Inflammatory macrophage treated with lipopolysaccharide for 4 hours (primary cell): ENCODE measurements at regions not wholly inside any gene's neighbourhood (a gene's known extent, or its start where the extent isn't known, plus 50 kb on each side); places are given as distances from the start of the nearest gene placed in this dataset.

Source experiments
- DNase-seq: peaks from one replicate; pipeline ENCODE4 v3.0.0-alpha.2; 2020

DNA sequence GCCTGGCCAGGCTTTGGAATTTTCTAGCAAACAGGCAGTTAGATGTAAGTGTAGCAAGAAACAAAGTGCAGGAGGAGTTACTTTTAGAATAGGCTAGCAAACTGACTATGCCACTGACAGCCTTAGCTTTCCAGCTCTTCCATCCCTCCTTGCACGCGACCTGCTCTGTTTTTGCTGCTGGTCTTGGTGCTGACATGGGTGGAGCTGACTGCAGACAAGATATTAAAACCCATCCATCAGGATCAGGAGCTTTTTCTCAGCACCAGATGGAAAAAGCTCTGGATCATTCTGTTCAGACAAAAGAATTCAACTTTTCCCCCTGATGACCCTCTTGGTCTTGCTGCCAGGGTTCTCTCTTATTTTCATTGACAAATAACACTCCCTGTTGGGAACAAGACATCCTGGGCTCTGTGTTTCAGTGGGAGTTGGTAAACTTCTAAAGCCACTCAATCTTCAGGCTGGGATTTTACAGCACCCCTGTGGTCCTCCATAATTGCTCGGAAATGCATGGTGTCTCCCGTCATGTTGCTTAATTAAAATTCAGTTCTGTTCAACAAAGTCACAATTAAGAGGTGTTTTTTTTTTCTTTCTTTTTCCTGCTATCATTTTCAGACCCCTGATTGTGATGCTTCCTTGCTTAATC is 240.0 kb upstream of the LARGE1 start:
- DNase-seq = no peak

GRCh38 chr22:34161431-34162123 is 241.3 kb upstream of the LARGE1 start:
- DNase-seq = no peak

DNA sequence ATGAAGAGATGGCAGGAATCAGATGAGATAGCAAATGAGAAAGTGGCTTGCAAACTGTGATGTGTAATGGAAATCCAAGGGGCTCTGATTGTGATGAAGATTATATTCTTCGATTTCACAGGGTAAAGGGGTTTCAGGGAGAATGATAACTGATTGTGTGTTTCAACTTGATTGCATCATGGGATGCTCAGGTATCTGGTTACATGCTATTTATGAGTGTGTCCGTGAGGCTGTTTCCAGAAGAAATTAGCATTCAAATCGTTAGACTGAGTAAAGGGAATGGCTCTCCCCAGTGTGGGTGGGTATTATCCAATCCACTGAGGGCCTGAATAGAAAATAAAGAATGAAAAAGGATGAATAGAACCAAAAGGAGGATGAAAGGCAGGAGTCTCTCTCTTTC is 278.7 kb upstream of the LARGE1 start:
- DNase-seq = no peak

GRCh38 chr22:34210301-34210700 is 290.0 kb upstream of the LARGE1 start:
- no peak for DNase-seq

DNA sequence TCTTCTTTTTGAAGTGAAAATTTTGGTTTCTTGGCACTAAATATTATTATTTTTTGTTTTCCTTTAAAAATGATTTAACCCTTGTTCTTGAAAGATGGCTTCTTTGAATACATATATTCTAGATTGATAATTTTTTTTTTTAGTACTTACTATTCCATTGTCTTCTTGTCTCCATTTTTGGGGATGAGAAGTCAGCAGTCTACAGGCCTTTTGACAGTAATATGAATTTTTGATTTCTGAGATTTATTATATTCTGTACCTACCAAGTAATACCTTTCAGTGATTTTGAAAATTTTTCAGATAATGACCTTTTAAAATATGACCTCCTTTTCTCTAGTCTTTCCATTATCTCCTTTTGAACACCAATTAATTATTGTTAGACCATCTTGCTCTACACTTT is 294.1 kb upstream of the LARGE1 start:
- DNase-seq = no peak

- DNase-seq = no peak
These were observed 305.0 kb upstream of the LARGE1 start for GRCh38 chr22:34225278-34225677.

DNA sequence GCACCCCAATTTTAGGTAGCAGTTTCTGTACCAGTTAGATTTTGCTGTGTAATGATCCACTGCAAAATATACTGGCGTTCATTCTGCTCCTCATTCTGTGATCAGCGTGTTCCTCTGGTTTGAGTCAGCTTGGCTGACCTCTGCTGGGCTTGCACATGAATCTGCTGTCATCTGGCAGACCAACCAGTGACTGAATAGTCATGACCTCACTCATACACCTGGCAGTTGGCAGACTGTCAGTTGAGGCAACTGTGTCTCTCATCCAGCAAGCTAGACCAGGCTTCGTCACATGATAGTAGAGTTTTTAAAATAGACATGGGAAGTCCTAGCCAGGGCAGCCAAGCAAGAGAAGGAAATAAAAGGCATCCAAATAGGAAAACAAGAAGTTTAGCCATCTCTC is 316.3 kb upstream of the LARGE1 start:
- DNase-seq = no peak

GRCh38 chr22:34239421-34239820 is 319.1 kb upstream of the LARGE1 start:
- DNase-seq = no peak

DNA sequence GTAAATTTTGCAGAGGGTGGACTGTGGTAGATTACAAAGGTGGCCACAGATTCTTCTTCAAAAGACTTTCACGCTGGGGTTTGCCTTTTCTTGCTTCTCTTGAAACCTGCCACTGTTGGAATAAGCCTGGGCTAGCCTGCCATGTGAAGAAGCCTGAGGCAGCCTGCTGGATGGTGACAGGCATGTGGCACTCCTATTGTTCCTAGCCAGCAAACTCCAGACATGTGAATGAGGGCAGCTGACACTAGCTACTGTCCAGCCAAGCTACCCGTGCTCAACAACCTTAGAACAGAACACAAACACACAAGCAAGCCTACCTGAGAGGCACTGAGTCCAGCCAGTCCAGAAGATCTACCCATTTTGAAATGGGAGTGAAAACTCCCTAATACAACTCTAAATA is 322.7 kb upstream of the LARGE1 start:
- no peak for DNase-seq

DNA sequence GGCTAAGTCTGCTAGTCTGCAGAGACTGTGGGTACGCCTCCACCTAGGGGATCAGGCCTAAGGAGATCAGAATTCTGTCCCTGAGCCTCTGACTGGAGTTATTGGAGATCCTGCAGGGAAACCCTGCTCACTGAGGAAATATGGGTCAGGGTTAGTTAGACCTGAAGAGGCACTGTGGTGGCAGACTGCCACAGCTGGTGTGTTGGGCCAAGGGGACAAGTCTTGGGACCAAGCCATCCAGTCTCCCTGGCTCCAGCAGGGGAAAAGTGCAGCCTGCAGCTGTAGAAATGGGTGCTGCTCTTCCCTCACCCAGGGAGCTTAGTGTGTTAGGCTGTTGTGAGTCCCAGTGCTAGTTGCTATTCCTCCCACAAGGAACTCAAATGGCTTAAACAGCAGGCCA is 334.8 kb upstream of the LARGE1 start:
- no peak for DNase-seq

DNA sequence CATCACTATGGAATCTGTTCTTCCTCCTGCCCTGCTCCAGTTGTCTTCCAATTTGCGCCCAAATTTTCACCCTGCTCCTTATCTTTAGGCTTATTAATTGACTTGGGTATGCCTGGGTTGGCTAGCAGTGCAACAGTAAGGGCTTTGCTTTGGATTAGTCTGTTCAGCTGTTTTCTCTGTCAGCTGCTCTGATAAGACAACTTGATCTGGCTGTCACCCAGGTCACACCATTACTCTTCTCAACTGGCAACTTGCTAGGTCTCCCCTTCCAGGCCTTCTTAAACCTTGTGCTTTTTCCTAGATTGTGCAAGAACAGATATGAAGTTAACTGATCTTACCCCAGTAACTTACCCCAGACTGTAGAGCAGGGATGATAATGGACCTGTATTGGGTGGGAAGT is 357.8 kb upstream of the LARGE1 start:
- no peak for DNase-seq

DNA sequence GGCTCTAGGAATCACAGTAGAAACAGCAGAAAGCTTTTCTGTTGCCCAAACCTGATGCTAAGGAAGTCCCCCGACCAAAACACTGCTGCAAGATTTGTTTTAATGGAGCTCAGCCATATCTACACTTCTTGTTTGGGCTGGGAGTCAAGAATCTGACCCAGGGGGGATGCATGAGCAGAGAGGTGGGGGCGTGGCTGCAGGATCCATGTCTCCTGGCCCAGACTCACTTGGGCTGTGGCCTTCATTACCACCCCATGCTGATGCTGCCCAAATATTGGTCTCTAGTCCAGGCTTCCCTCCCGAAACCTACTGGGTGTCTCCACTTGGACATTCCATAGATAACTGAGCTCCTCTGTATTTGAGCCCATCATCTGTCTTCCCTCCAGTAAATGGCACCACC is 361.5 kb upstream of the LARGE1 start:
- no peak for DNase-seq

- no peak for DNase-seq
These were observed 363.6 kb upstream of the LARGE1 start for GRCh38 chr22:34283844-34284243.

DNA sequence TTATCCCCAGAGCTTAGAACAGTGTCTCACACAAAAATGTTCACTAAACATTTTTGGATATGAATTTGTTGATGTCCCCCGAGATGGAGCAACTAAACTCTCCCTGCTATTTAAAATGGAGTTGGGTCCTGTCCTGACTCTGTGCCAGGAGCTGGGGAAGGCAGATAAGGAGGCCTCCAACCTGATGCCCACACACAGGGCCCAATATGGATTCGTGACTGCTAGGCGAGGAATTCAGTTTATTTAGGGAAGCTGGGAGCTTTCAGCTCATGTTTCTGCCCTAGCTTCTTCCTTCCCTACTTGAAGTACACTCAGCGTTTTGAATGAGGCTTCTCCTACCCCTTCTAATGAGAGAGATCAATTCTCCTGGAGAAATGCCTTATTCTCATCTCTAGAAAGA is 373.0 kb upstream of the LARGE1 start:
- no peak for DNase-seq

- no peak for DNase-seq
These were observed 374.2 kb upstream of the LARGE1 start for GRCh38 chr22:34294476-34294875.

DNA sequence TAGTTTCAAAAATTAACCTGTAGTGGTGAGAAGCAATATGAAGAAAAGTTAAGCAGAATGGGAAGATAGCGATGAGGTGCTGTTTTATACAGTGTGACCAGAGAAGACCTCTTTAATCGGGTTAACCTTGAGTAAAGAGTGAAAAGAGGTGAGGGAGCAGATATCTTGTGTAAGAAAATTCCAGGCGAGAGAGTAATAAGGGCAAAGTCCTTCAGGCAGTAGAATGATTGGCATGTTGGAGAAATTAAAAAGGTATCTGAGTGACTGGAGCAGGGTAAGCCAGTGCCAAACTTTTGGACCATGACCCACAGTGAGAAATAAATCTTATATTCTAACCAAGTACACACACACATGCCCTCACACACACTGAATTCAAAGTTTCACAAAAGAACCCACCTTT is 374.7 kb upstream of the LARGE1 start:
- DNase-seq = no peak

GRCh38 chr22:34296461-34296860 is 376.2 kb upstream of the LARGE1 start:
- DNase-seq = no peak

- DNase-seq = no peak
These were observed 377.4 kb upstream of the LARGE1 start for GRCh38 chr22:34297536-34298120.

- DNase-seq = no peak
These were observed 379.2 kb upstream of the LARGE1 start for GRCh38 chr22:34299496-34299895.

DNA sequence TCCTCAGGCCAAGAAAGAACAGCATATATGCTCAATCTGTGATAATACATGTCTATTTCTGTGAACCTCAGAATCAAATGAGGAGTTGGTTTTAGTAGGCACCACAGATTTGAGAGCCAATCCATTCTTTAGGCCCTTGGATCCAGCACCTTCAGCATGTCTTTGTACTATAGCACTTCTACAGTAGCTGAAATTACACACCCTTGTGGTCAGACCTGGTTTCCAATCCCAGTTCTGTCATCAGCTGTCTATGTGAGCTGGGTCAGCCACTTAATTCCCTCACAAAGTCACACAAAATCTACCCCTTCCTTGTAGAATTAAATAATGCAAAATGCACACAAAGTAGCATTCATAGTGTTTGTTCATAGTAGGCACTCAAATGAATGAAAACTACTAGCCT is 381.3 kb upstream of the LARGE1 start:
- no peak for DNase-seq

DNA sequence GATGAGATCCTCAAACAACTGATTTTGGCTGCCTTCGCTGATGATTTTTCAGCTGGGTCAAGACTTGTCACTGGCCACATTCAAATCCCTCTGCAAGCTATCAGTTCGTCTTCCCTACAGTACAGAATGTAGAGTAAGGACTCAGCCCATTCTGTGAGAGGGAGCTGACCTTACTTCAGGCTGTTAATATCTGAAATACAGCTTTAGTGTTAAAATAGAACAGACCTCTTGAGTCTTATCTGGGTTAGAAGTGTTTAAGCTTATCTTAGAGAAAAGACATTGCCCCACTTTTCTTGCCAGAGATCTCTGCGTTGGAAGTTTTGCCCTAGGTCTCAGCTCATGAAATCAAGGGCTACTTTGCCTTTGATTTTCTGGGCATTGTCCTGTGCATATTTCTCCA is 383.4 kb upstream of the LARGE1 start:
- no peak for DNase-seq

GRCh38 chr22:34306361-34306760 is 386.1 kb upstream of the LARGE1 start:
- no peak for DNase-seq

GRCh38 chr22:34308101-34308500 is 387.8 kb upstream of the LARGE1 start:
- no peak for DNase-seq

- no peak for DNase-seq
These were observed 399.1 kb upstream of the LARGE1 start for GRCh38 chr22:34319346-34319745.

GRCh38 chr22:34324763-34325162 is 404.5 kb upstream of the LARGE1 start:
- no peak for DNase-seq
